Loucy (cell line): ENCODE measurements at regions not wholly inside any gene's neighbourhood (a gene's known extent, or its start where the extent isn't known, plus 50 kb on each side); places are given as distances from the start of the nearest gene placed in this dataset.

ENCODE experiments used
- EZH2phosphoT487 ChIP-seq: fragments of 200-600 bp; IDR thresholded peaks from 2 replicates; pipeline ENCODE4 v1.6.1; 2018; ENCODE audit warnings: antibody characterized with exemption, mild to moderate bottlenecking, moderate library complexity, borderline replicate concordance
- TF ChIP-seq, protein P1 (sequence below): fragments of 200-600 bp; sonication (generic); conservative IDR thresholded peaks from 2 replicates; pipeline ENCODE4 v1.5.1; 2014; ENCODE audit warnings: mild to moderate bottlenecking, antibody characterized with exemption, low read length

DNA sequence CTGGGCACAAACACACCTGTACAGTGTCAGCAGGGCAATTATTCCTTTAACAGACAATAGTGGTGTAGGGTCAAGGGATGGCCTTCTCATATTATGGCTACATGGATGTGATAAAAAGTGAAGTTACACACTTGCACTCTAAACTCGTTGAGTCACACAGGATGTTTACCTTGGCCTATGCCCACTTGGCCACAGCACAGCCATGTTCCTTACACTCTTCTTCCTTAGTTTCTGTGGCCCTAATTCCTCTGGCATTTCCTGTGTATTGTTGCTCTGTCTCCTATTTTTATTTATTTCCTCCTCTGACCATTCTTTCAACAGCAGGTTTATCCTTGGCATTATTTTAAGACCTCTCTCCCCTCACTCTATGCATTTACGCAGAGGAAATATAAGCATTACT lies 86.8 kb upstream of the NPFFR2 start:
- TF ChIP-seq, protein P1, sequence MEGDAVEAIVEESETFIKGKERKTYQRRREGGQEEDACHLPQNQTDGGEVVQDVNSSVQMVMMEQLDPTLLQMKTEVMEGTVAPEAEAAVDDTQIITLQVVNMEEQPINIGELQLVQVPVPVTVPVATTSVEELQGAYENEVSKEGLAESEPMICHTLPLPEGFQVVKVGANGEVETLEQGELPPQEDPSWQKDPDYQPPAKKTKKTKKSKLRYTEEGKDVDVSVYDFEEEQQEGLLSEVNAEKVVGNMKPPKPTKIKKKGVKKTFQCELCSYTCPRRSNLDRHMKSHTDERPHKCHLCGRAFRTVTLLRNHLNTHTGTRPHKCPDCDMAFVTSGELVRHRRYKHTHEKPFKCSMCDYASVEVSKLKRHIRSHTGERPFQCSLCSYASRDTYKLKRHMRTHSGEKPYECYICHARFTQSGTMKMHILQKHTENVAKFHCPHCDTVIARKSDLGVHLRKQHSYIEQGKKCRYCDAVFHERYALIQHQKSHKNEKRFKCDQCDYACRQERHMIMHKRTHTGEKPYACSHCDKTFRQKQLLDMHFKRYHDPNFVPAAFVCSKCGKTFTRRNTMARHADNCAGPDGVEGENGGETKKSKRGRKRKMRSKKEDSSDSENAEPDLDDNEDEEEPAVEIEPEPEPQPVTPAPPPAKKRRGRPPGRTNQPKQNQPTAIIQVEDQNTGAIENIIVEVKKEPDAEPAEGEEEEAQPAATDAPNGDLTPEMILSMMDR, result no peak
- TF ChIP-seq EZH2phosphoT487, result no peak
